Endothelial cell (in vitro differentiated cells): ENCODE measurements at regions not wholly inside any gene's neighbourhood (a gene's known extent, or its start where the extent isn't known, plus 50 kb on each side); places are given as distances from the start of the nearest gene placed in this dataset.

Experiments used
- DNase-seq: peaks from one replicate; pipeline ENCODE4 v3.0.0; 2021; ENCODE audit warnings: low spot score
- H3K27ac Mint-ChIP-seq: one replicate; pipeline ENCODE4 v1.8.0; 2021; ENCODE audit warnings: mixed read lengths, inconsistent platforms; ENCODE audit not compliant: unreplicated experiment
- H3K27me3 Mint-ChIP-seq: one replicate; pipeline ENCODE4 v1.8.0; 2021; ENCODE audit warnings: mild to moderate bottlenecking, moderate library complexity, mixed read lengths, inconsistent platforms; ENCODE audit not compliant: unreplicated experiment
- H3K36me3 Mint-ChIP-seq: one replicate; pipeline ENCODE4 v1.8.0; 2021; ENCODE audit warnings: mild to moderate bottlenecking, low read depth, mixed read lengths, inconsistent platforms; ENCODE audit not compliant: unreplicated experiment
- H3K4me1 Mint-ChIP-seq: one replicate; pipeline ENCODE4 v1.8.0; 2021; ENCODE audit warnings: mild to moderate bottlenecking, mixed read lengths, inconsistent platforms; ENCODE audit not compliant: unreplicated experiment
- H3K4me3 Mint-ChIP-seq: one replicate; pipeline ENCODE4 v1.8.0; 2021; ENCODE audit warnings: mild to moderate bottlenecking, mixed read lengths, inconsistent platforms; ENCODE audit not compliant: unreplicated experiment
- H3K9me3 Mint-ChIP-seq: one replicate; pipeline ENCODE4 v1.8.0; 2021; ENCODE audit warnings: mixed read lengths, inconsistent platforms; ENCODE audit not compliant: unreplicated experiment
- CTCF ChIP-seq: fragments of 200-600 bp; sonication (generic); IDR thresholded peaks from one replicate; pipeline ENCODE4 v1.5.0; 2021; ENCODE audit warnings: antibody characterized with exemption; ENCODE audit not compliant: unreplicated experiment

- H3K9me3 Mint-ChIP-seq = no peaks in the 10 kb centered on the region
- no peaks in the 10 kb centered on the region for H3K4me1 Mint-ChIP-seq
- no peak overlapping the region for H3K27ac Mint-ChIP-seq
- no peaks in the 10 kb centered on the region for H3K27me3 Mint-ChIP-seq
- H3K4me3 Mint-ChIP-seq = no peak overlapping the region
- no peaks in the 10 kb centered on the region for H3K36me3 Mint-ChIP-seq
- DNase-seq = no peak
- no peak for TF ChIP-seq CTCF
Measured at GRCh38 chr20:52012079-52012478, 179.5 kb downstream of the ZFP64 start.

GRCh38 chr20:52011093-52011492 is 180.5 kb downstream of the ZFP64 start:
- H3K4me3 Mint-ChIP-seq = no peak overlapping the region
- no peak for TF ChIP-seq CTCF
- no peaks in the 10 kb centered on the region for H3K36me3 Mint-ChIP-seq
- H3K9me3 Mint-ChIP-seq = no peaks in the 10 kb centered on the region
- H3K4me1 Mint-ChIP-seq = no peaks in the 10 kb centered on the region
- DNase-seq = no peak
- H3K27ac Mint-ChIP-seq = no peak overlapping the region
- H3K27me3 Mint-ChIP-seq = peaks cover 2% of the 10 kb centered on the region

- H3K27me3 Mint-ChIP-seq = peaks cover 4% of the 10 kb centered on the region
- H3K4me1 Mint-ChIP-seq = no peaks in the 10 kb centered on the region
- no peaks in the 10 kb centered on the region for H3K9me3 Mint-ChIP-seq
- no peak for TF ChIP-seq CTCF
- H3K27ac Mint-ChIP-seq = no peak overlapping the region
- H3K36me3 Mint-ChIP-seq = no peaks in the 10 kb centered on the region
- no peak for DNase-seq
- H3K4me3 Mint-ChIP-seq = no peak overlapping the region
Measured at GRCh38 chr20:52010541-52010940, 181.0 kb downstream of the ZFP64 start.

- no peak for TF ChIP-seq CTCF
- Mint-ChIP-seq H3K36me3 (no peaks in the 10 kb centered on the region), H3K4me3 (no peak overlapping the region), H3K4me1 (no peaks in the 10 kb centered on the region), H3K27me3 (peaks cover 4% of the 10 kb centered on the region), H3K27ac (no peak overlapping the region), H3K9me3 (no peaks in the 10 kb centered on the region)
- DNase-seq = no peak
Measured at GRCh38 chr20:52008874-52009273, 182.7 kb downstream of the ZFP64 start.

- no peak overlapping the region for H3K27ac Mint-ChIP-seq
- H3K9me3 Mint-ChIP-seq = no peaks in the 10 kb centered on the region
- H3K4me1 Mint-ChIP-seq = peaks cover 16% of the 10 kb centered on the region
- peaks cover 4% of the 10 kb centered on the region for H3K27me3 Mint-ChIP-seq
- DNase-seq = no peak
- no peak for TF ChIP-seq CTCF
- no peak overlapping the region for H3K4me3 Mint-ChIP-seq
- H3K36me3 Mint-ChIP-seq = no peaks in the 10 kb centered on the region
Measured at GRCh38 chr20:52004715-52005114, 186.9 kb downstream of the ZFP64 start.
